Astrocyte (in vitro differentiated cells and primary cell): ENCODE measurements at regions not wholly inside any gene's neighbourhood (a gene's known extent, or its start where the extent isn't known, plus 50 kb on each side); places are given as distances from the start of the nearest gene placed in this dataset.

Experiments
- DNase-seq: peaks from one replicate; pipeline ENCODE4 v3.0.0-alpha.2; 2010; ENCODE audit warnings: low read depth
- FAIRE-seq: peaks from 2 replicates; lab custom pipeline; 2011; peaks lifted over from hg19 to GRCh38; lab: Jason Lieb, UNC
- H2AFZ ChIP-seq: 2 replicates; pipeline ENCODE4 v1.6.0; 2012; ENCODE audit warnings: low read depth, low read length, inconsistent platforms
- H3K27ac ChIP-seq: 2 replicates; pipeline ENCODE4 v1.5.1; 2011; ENCODE audit warnings: low read depth, low read length, inconsistent platforms
- H3K27me3 ChIP-seq: 2 replicates; pipeline ENCODE4 v1.6.0; 2011; ENCODE audit warnings: low read length, inconsistent platforms; ENCODE audit not compliant: insufficient read depth
- H3K36me3 ChIP-seq: 2 replicates; pipeline ENCODE4 v1.5.1; 2011; ENCODE audit warnings: low read length, inconsistent platforms; ENCODE audit not compliant: insufficient read depth
- H3K4me1 ChIP-seq: 2 replicates; pipeline ENCODE4 v1.5.1; 2011; ENCODE audit warnings: low read length, inconsistent platforms; ENCODE audit not compliant: insufficient read depth
- H3K4me2 ChIP-seq: 2 replicates; pipeline ENCODE4 v1.6.0; 2012; ENCODE audit warnings: low read length, inconsistent platforms
- H3K4me3 ChIP-seq: 2 replicates; pipeline ENCODE4 v1.5.1; 2011; ENCODE audit warnings: low read depth, mild to moderate bottlenecking, low read length, inconsistent platforms; ENCODE audit not compliant: insufficient read depth
- H3K79me2 ChIP-seq: 2 replicates; pipeline ENCODE4 v1.6.0; 2012; ENCODE audit warnings: mild to moderate bottlenecking, low read length, inconsistent platforms; ENCODE audit not compliant: insufficient read depth
- H3K9ac ChIP-seq: 2 replicates; pipeline ENCODE4 v1.6.0; 2012; ENCODE audit warnings: mild to moderate bottlenecking, low read length, inconsistent platforms
- H3K9me3 ChIP-seq: 2 replicates; pipeline ENCODE4 v1.5.1; 2012; ENCODE audit warnings: low read depth, mild to moderate bottlenecking, low read length, inconsistent platforms; ENCODE audit not compliant: insufficient read depth
- H4K20me1 ChIP-seq: 2 replicates; pipeline ENCODE4 v1.6.0; 2012; ENCODE audit warnings: low read length, inconsistent platforms; ENCODE audit not compliant: insufficient read depth
- H3K27ac Mint-ChIP-seq: one replicate; pipeline ENCODE4 v1.8.0; 2021; ENCODE audit warnings: mild to moderate bottlenecking, mixed read lengths; ENCODE audit not compliant: unreplicated experiment
- H3K27me3 Mint-ChIP-seq: one replicate; pipeline ENCODE4 v1.8.0; 2021; ENCODE audit warnings: low read depth, mixed read lengths; ENCODE audit not compliant: unreplicated experiment
- H3K36me3 Mint-ChIP-seq: one replicate; pipeline ENCODE4 v1.8.0; 2021; ENCODE audit warnings: low read depth, mixed read lengths; ENCODE audit not compliant: unreplicated experiment
- H3K4me1 Mint-ChIP-seq: one replicate; pipeline ENCODE4 v1.8.0; 2021; ENCODE audit warnings: low read depth, mixed read lengths; ENCODE audit not compliant: unreplicated experiment
- H3K4me3 Mint-ChIP-seq: one replicate; pipeline ENCODE4 v1.8.0; 2021; ENCODE audit warnings: mild to moderate bottlenecking, moderate library complexity, mixed read lengths; ENCODE audit not compliant: unreplicated experiment
- H3K9me3 Mint-ChIP-seq: one replicate; pipeline ENCODE4 v1.8.0; 2021; ENCODE audit warnings: mild to moderate bottlenecking, mixed read lengths; ENCODE audit not compliant: unreplicated experiment
- EZH2 ChIP-seq: IDR thresholded peaks from 2 replicates; pipeline ENCODE4 v1.6.1; 2012; ENCODE audit warnings: mild to moderate bottlenecking, low read length, inconsistent platforms; ENCODE audit not compliant: insufficient read depth
- TF ChIP-seq, protein P1 (sequence below): IDR thresholded peaks from 2 replicates; pipeline ENCODE4 v1.5.1; 2011; ENCODE audit warnings: low read depth, mild to moderate bottlenecking, inconsistent platforms, low read length, moderate library complexity; ENCODE audit not compliant: insufficient read depth

DNA sequence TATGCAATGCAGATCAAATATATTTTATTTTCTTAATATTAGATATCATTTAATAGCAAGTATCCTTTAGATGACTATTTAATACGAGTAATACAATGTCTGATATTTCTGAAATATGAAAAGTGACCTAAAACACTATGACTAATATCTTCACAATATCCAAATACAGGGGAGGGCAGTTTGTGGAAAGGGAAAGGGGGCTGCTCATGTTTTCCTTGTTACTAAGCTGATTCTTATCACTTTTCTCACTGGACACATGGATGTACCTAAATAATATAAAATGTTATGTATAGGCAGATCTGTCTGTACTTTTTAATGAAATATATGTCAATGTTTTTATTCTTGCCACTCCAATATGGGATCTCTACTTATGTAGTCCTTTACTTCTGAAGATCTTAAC is 1879.1 kb upstream of the ACO1 start:
- FAIRE-seq: no peak
- no peak for TF ChIP-seq EZH2

DNA sequence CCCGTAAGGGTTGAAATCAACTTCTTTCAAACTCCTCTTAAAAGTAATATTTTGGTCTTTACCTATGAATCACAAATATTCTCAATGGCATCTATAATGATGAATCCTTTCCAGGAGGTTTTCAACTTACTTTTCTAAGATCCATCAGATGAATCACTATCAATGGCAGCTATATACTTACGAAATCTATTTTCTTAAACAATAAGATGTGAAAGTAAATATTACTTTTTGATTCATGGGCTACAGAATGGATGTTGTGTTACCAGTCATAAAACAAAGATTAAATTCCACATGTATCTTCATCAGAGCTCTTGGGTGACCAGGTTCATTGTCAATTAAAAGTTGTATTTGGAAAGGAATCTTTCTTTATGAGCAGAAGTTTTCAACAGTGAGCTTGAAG is 1877.7 kb upstream of the ACO1 start:
- FAIRE-seq: no peak
- Histone ChIP-seq H3K4me3 (no peak overlapping the region), H3K79me2 (no peaks in the 10 kb centered on the region), H3K4me2 (no peak overlapping the region), H2AFZ (no peak overlapping the region), H3K27ac (no peak overlapping the region), H3K9me3 (no peaks in the 10 kb centered on the region), H4K20me1 (no peaks in the 10 kb centered on the region), H3K27me3 (no peaks in the 10 kb centered on the region), H3K9ac (no peak overlapping the region), H3K36me3 (no peaks in the 10 kb centered on the region), H3K4me1 (no peaks in the 10 kb centered on the region)
- TF ChIP-seq, protein P1, sequence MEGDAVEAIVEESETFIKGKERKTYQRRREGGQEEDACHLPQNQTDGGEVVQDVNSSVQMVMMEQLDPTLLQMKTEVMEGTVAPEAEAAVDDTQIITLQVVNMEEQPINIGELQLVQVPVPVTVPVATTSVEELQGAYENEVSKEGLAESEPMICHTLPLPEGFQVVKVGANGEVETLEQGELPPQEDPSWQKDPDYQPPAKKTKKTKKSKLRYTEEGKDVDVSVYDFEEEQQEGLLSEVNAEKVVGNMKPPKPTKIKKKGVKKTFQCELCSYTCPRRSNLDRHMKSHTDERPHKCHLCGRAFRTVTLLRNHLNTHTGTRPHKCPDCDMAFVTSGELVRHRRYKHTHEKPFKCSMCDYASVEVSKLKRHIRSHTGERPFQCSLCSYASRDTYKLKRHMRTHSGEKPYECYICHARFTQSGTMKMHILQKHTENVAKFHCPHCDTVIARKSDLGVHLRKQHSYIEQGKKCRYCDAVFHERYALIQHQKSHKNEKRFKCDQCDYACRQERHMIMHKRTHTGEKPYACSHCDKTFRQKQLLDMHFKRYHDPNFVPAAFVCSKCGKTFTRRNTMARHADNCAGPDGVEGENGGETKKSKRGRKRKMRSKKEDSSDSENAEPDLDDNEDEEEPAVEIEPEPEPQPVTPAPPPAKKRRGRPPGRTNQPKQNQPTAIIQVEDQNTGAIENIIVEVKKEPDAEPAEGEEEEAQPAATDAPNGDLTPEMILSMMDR: no peak
- no peak for TF ChIP-seq EZH2
- H3K27ac Mint-ChIP-seq: no peak overlapping the region
- peaks cover 4% of the 10 kb centered on the region for H3K4me1 Mint-ChIP-seq
- no peak for DNase-seq
- H3K36me3 Mint-ChIP-seq: no peaks in the 10 kb centered on the region
- no peaks in the 10 kb centered on the region for H3K9me3 Mint-ChIP-seq
- H3K4me3 Mint-ChIP-seq: no peak overlapping the region
- no peaks in the 10 kb centered on the region for H3K27me3 Mint-ChIP-seq

More for the DNA sequence above, 1879.1 kb upstream of the ACO1 start:
- H3K27me3 ChIP-seq: no peaks in the 10 kb centered on the region
- no peak overlapping the region for H3K27ac ChIP-seq
- no peak overlapping the region for H3K4me3 ChIP-seq
- DNase-seq: no peak
- Mint-ChIP-seq H3K27ac (no peak overlapping the region), H3K4me3 (no peak overlapping the region), H3K27me3 (no peaks in the 10 kb centered on the region), H3K36me3 (no peaks in the 10 kb centered on the region), H3K4me1 (peaks cover 4% of the 10 kb centered on the region), H3K9me3 (no peaks in the 10 kb centered on the region)
- H3K36me3 ChIP-seq: no peaks in the 10 kb centered on the region
- no peak overlapping the region for H3K9ac ChIP-seq
- no peaks in the 10 kb centered on the region for H3K4me1 ChIP-seq
- no peaks in the 10 kb centered on the region for H4K20me1 ChIP-seq
- H2AFZ ChIP-seq: no peak overlapping the region
- no peaks in the 10 kb centered on the region for H3K79me2 ChIP-seq
- H3K9me3 ChIP-seq: no peaks in the 10 kb centered on the region
- H3K4me2 ChIP-seq: no peak overlapping the region

DNA sequence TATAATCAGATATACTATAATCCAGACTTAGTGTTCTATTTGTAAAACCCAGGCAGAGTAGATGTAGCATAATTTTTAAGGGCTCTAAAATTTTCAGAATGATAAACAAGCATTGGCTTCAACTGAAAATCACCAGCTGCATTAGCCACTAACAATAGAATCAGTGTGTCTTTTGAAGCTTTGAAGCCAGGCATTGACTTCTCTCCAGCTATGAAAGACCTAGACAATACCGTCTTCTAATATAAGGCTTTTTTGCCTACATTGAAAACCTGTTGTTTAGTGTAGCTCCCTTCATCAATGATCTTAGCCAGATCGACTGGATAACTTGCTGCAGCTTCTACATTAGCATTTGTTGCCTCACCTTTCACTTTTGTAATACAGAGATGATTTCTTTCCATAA is 1877.3 kb upstream of the ACO1 start:
- Histone ChIP-seq H3K27ac (no peak overlapping the region), H4K20me1 (no peaks in the 10 kb centered on the region), H3K4me3 (no peak overlapping the region), H3K4me2 (no peak overlapping the region), H2AFZ (no peak overlapping the region), H3K4me1 (no peaks in the 10 kb centered on the region), H3K9me3 (no peaks in the 10 kb centered on the region), H3K36me3 (no peaks in the 10 kb centered on the region), H3K27me3 (no peaks in the 10 kb centered on the region), H3K79me2 (no peaks in the 10 kb centered on the region), H3K9ac (no peak overlapping the region)
- DNase-seq (no peak), FAIRE-seq (no peak)
- TF ChIP-seq, protein P1: no peak
- H3K4me3 Mint-ChIP-seq: no peak overlapping the region
- H3K27ac Mint-ChIP-seq: no peak overlapping the region
- H3K9me3 Mint-ChIP-seq: no peaks in the 10 kb centered on the region
- H3K4me1 Mint-ChIP-seq: peaks cover 4% of the 10 kb centered on the region
- no peaks in the 10 kb centered on the region for H3K36me3 Mint-ChIP-seq
- no peaks in the 10 kb centered on the region for H3K27me3 Mint-ChIP-seq
